HG03095 (cell line): ENCODE measurements at regions not wholly inside any gene's neighbourhood (a gene's known extent, or its start where the extent isn't known, plus 50 kb on each side); places are given as distances from the start of the nearest gene placed in this dataset.
"Not testable (repeated sequence)": the region's sequence is repeated elsewhere in the genome, so short reads cannot be mapped to it uniquely, and the experiment has no call there.

ENCODE experiments used
- ATAC-seq: cut with Tn5 transposase; IDR thresholded peaks from one replicate; pipeline ENCODE4 v1.9.1; 2021; ENCODE audit warnings: moderate library complexity; ENCODE audit not compliant: unreplicated experiment

DNA sequence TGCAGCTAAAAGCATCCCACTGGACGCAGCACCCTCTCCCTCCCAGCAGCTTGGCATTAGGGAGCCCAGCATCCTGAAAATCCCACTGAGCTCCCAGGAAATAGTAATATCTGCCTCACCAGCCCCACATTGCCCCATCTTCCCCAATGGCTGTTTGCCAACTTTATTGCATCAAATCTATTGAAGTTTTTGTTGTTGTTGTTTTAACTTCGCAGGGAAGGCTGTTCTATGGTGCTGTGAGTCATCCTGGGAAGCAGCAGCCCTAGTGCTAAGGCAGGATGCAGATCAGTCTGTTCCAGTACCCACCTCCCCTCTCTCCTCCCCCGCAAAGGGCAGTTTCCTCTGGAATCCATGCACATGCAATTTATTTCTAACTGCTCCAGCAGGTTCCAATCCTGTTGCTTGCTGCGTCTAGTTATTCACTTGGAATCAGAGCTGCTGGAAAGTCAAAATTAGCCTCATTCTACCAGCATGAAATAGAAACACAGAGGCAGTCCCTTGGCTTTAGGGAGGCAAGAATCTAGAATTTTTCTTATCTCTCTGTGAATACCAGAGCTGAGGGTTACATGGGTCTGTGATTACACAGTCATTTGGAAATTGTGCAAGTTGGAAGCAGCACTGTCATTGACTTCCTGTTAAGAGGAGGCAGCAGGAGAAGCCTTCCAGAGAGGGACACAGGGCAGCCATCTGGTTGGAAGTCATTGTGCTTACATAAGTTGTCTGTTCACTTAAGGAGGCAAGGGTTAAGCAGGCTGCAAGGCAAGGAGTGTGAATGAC is 115.9 kb upstream of the CACUL1 start:
- ATAC-seq = no peak

DNA sequence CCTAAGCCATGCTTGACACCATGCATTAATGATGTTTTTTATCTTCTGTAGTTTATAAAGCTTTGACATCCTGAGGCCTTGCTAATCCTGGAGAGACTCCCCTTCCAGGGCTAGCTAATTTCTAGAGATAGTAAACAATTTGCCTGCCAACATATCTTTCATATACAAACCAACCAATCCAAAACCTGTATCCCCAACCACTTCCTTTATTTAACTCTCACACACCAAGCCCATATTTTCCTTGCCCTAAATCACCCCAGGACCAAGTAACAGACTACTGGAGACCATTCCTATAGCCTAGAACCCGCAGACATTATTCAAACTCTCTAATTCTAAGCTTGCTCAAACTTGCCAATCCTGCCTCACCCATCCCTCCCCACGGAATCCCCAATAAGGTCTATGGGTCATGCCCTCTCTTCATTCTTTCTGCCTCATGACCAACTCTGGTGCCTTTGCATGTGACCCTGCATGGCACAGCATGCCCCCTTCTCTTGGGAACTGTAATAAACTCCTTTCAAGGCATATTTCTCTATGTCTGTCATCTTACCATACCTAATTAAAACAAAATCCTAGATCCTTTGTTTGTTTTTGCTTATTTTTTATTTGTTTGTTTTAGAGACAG is 116.6 kb upstream of the CACUL1 start:
- ATAC-seq = no peak

DNA sequence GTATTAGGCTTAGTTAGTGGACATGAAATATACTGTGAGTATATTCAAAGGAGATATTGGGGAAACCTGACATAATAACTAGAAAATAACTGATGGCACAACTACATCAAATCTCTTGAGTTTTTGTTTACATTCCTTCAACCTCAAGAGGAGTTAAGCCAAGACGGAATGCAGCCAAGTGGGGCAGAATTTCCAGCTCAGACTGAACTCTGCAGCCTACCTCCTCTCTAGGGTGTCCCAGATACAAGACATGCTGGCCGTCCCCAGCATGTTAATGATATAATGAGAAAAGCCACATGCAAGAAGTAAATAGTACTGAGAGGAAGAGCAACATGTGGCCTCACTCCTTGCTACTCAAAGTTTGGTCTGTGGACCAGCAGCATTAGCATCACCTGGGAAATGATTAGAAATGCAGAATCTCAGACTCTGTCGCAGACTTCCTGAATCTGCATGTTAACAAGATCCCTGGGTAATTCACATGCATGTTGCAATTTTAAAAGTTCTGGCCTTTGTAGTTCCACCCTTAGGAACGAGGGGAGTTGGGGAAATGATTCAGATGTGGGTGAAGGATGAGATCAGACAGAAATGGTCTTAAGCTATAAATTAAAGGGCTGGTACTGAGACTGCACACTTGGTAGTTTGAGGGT is 118.4 kb upstream of the CACUL1 start:
- no peak for ATAC-seq

DNA sequence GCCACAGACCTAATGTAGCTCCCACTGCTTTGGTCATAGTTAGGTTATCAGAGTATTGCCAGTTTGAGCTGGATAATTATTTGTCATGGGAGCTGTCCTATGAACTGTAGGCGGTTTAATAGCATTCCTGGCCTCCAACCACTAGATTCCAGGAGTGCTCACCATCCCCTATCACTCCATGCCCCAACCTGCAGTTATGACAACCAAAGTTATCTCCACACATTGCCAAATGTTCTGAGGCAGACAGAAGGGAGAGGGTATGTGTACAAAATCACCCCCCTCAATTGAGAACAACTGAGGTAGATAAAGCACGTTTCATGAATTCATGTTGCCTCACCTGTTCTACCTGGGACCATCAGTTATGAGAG is 119.0 kb upstream of the CACUL1 start:
- no peak for ATAC-seq

DNA sequence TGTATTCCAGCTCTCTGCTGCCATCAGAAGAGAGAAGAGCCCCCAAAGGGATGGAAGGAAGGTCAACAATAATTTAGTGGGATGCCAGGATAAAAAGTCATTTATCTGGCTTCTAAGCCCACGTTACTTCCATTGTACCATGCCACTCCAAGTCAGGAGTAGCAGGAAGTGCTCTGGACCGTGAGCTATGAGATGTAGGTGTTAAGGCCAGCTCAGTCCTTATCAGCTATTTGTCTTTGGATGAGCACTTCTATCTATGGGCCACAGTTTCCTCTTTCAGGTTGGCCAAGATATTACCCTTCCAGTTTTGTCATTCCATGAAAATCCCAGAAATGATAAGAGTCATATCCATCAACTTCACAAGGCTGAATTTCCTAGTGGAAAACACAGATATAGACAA is 119.4 kb upstream of the CACUL1 start:
- ATAC-seq = no peak

DNA sequence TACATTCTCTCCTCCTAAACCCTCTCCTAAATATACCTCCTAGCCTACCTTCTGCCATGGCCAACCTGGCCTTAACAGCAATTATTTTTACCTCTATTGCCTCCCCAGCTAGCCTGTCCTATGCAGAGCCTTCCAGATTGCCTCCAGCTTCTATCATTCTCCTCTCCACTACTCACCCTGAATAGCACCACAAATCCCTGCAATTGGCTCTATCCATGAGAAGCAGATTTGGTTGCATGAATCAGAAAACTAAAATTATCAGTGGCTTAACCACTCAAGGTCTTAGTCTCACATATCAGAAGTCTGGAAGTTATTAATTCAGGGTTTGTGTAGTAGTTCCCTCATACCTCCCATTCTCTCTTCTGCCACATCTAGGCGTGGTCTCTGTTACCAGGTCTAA is 120.3 kb upstream of the CACUL1 start:
- no peak for ATAC-seq

DNA sequence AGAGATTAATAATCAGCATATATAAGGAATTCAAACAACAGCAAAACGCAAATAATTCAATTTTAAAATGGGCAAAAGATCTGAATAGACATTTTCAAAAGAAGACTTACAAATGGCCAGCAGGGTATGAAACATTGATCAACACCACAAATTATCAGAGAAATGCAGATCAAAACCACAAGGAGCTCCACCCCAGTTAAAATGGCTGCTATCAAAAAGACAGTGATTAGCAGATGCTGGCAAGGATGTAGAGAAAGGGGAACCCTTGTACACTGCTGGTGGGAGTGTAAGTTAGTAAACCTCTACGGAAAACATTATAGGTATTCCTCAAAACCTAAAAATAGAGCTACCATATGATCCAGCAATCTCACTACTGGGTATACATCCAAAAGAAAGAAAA is 128.0 kb upstream of the CACUL1 start:
- ATAC-seq = no peak

DNA sequence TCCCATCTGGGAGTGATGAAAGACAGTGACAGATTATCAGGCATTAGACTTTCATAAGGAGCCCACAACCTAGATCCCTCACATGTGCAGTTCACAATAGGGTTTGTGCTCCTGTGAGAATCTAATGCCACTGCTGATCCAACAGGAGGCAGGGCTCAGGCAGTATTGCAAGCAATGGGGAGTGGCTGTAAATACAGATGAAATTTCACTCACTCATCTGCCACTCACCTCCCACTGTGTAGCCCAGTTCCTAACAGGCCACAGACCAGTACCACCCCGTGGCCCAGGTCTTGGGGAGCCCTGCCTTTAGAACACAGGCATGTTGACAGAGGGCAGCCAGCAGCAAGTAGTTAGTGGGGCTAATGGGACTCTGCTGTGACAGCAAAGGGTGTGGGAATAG is 137.3 kb upstream of the NANOS1 start:
- ATAC-seq = no peak

DNA sequence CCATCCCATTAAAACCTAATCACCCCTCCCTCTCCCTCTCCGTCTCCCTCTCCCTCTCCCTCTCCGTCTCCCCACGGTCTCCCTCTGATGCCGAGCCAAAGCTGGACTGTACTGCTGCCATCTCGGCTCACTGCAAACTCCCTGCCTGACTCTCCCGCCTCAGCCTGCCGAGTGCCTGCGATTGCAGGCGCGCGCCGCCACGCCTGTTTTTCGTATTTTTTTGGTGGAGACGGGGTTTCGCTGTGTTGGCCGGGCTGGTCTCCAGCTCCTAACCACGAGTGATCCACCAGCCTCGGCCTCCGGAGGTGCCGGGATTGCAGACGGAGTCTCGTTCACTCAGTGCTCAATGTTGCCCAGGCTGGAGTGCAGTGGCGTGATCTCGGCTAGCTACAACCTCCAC is 134.6 kb upstream of the NANOS1 start:
- not testable (repeated sequence) for ATAC-seq

DNA sequence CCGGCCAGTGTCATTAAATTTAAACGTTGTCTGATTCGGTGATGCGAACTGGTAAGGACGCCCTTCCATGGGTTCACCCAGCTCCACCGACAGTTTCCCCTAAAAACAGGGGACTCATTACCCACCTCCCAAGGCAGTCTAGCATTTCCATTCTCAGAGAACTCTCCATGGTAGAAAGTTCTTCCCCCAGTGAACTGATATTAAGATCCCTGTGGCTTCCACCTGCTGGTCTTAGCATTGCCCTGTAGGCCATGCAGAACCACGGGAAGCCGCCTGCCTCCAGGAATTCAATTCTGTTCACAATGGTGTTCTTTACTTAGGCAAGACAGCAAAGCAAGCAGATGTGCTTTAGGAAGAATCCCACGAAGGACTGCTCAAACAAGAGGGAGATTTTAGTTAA is 128.9 kb upstream of the NANOS1 start:
- ATAC-seq = no peak

DNA sequence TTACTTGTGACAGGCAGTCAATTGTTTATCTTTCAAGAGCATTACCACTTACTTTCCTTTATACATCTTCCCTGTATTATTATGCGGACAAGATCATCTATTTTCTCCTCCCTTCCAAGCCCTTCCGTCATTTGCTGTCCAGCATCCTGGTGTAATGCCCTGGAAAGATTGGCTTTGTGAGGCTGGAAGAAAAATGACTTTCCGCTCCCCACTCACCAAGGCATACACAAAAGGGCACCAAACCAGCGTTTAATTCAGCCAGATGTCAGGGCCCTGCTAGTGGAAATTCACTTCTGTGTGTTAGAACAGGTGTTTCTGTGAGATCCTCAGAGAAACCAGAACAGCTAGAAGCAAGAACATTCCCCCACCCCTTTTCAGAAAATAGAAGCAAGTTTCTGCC is 128.1 kb upstream of the NANOS1 start:
- no peak for ATAC-seq

DNA sequence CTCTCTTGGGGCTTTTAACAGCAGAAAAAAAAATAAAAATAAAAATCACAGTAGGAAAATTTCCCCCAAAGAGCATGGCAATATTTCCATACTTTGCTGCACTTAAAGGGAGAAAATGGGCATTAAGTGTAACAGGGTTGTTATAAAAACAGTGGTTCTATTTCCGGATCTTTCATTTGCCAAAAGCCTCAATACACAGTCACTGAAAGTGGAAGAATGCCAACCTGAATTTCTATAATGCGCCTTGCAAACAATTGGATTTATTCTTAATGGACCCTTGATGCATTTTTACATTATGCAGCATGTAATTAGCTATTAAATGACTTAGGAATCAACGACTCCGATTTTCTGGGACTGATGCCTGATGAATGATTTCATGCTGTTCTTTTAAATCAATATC is 127.6 kb upstream of the NANOS1 start:
- ATAC-seq = no peak

DNA sequence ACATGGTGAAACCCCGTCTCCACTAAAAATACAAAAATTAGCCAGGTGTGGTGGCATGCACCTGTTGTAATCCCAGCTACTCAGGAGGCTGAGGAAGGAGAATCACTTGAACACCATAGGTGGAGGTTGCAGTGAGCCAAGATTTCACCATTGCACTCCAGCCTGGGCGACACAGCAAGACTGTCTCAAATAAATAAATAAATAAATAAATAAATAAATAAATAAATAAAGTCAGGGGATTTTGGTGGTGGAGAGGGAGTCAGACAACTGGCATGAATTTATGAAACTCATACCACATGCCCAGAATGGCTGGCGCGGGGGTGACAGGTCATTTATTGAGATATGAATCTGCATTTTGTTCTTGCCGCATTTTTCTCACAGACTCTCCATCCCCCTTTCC is 126.9 kb upstream of the NANOS1 start:
- ATAC-seq = not testable (repeated sequence)

DNA sequence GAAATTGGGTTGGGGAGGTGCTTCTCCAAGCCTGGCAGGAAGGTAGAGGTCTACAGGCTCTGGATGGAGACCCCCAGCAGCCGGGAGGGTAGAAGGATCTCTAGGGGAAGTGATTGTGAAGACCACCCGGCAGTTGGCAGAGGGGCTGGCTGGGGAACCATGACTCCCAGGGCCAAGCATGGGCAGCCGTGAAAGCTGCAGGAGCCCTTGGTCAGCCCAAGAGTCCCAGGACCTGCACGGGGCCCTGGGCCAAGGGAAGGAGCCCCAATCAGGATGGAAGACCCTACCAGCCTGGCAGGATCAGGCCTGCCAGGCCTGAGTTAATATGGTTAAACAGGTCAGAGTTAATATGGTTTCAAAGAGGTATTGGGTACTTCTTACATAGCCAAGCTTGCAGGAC is 126.3 kb upstream of the NANOS1 start:
- no peak for ATAC-seq

DNA sequence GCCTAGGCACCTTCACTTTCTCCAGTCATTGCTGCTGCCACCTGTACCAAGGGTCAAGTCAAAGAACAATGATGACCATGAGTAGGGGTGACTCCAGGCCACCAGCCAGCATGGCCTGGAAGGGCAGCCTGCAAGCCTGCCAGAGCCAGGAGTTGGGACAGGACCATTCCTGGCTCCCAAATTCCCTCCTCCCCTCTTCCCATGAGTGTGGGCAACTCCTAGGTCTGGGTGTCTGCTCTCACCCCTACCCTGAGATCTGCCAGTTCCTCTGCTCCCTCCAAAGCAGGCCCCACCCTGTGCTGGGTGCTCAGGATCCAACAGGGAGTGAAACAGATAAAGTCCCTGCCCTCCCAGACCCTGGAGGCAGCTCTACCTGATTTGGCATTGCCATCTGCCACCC is 125.8 kb upstream of the NANOS1 start:
- ATAC-seq = no peak

DNA sequence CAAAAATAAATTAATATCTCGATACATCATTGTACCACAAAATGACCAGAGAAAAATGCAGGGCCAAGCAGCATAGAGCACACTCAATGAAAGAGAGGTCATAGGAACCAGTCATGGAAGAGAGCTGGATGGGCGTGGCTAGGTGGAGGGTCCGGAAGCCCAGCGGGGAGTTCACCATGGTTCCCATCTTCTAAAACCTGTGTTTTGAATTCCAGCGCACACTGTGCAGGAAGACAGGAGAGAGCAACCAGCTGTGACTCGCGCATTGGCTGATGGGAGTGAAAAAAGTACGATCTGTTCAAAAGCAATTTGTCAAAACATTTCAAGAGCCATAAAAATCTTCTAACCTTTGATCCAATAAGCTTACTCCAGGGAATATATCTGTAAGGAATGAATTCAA is 125.2 kb upstream of the NANOS1 start:
- no peak for ATAC-seq

DNA sequence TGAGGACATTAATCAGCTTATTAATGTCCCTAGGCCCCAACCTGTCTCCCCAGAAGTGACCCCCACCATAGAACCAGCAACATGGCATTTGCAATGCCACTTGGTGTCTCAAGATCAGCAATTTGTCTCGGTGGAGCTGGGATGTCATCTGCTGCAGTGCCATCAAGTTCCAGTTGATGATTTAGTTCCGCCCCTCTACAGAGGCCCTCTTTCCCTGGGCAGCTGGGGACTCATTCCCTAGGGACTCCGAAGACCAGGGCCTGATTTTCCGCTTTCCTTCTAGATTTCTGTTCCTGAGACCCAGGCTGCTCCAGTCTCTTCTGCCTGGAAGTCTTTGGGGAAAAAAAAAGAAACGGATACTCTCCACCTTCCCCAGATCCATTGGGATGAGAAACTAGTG is 122.5 kb upstream of the NANOS1 start:
- ATAC-seq = no peak

DNA sequence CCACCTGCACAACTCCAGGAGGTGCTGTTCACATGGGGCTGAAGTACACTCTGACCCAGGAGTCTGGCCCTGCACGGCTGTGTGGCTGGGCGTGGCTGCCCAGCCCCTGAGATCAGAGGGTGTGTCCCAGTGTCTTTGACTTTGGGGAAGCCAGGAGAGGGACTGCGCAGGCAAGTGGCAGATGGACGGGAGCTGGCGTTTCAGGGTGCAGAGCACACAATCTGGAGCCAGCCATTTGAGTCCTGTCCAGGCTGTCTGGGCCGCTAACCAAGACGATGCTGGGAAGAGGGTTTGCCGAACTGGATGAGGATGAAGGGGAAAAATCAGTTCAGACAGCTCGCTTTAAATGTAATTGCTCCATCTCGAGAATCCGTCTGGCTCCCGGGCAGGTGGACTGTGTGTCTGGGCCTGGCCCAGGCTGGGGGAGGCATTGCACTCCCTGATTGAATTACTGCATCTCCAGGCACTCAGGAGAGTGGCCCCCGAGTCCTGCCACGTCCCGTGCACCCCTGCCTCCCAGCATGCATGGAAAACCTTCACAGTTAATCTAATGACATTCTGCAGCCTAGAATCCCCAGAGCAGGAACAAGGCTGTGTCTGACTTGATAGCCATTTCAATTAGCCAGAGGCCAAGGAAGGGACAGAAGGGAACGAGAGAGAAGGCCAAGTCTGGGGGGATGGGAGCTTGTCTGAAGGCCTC is 120.8 kb upstream of the NANOS1 start:
- ATAC-seq = no peak

DNA sequence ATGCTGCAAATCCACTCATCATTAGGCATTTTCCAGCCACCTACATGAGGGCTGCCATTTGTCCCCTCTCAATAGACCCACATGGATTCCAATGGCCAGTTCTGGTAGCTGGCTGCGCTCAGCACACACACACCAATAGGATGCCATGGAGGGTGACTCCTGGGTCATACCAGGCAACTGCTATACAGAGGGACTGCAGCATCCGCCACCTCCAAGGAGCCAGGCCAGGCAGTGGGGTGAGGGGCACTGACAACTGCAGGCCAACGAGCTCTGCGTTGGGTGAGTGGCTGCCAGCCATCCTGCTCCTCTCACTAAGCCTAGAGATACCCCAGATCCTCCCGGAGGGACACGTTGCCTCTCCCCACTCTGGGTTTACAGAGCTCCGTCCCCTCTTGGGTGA is 118.8 kb upstream of the NANOS1 start:
- ATAC-seq = no peak

DNA sequence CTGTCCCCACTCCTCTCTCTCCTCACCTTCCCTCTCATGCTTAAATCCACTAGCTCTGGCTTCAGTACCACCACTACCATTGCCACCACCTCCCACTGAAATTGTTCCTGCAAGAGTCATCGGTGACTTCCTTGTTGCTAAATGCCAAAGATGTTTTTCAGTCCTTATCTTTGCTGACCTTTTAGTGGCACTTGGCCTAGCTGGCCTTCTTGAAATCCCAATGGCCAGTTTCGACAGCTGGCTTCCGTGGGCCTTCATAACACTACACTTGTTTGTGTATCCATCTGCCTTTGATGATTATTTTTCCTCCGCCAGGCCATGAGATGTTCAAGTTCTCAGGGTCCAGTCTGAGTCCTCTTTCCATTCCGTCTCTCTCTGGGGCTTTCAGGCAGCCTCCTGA is 118.2 kb upstream of the NANOS1 start:
- ATAC-seq = no peak

DNA sequence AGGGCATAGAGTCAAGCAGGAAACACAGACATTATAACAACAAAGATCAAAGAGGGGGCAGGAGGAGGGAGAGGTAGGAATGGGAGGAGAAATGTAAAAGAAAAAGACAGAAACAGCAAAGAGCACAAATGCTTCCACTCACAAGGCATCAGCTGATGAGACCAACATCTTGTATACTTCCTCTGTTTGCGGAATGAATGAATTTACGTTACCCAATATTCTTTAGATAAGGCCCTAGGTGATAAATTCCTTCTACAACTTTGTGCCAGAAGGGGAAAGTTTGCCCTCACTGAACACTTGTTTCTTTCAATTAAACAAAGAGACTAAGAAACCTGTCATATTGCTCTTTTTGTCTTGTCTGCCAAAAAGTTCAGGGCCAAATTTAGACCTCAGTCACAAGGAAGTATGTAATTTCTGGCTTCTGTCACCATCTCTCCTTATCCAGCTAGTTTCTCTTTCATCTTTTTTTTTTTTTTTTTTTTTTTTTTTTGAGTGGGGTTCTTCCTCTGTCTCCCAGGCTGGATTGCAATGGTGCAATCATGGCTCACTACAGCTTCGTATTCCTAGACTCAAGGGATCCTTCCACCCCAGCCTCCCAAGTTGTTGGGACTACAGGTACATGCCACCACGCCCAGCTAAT is 116.4 kb upstream of the NANOS1 start:
- no peak for ATAC-seq
